Thyroid gland (tissue), 4 donors: ENCODE measurements at regions not wholly inside any gene's neighbourhood (a gene's known extent, or its start where the extent isn't known, plus 50 kb on each side); places are given as distances from the start of the nearest gene placed in this dataset.

Experiments used
- CTCF ChIP-seq, 6 experiments: fragments of 200-600 bp in 3 of 6; fragments of 450-650 bp in 3 of 6; sonication (generic) in 3 of 6; IDR thresholded peaks; one replicate each; pipeline ENCODE4 v1.5.1; 2016 to 2019; ENCODE audit warnings: antibody characterized with exemption in 6 of 6, mild to moderate bottlenecking in 2 of 6, inconsistent platforms in 1 of 6, moderate library complexity in 1 of 6
- POLR2A ChIP-seq, 2 donors: fragments of 450-650 bp; IDR thresholded peaks; one replicate each; pipeline ENCODE4 v1.6.1; 2017; ENCODE audit warnings: antibody characterized with exemption in 2 of 2, mild to moderate bottlenecking in 2 of 2, moderate library complexity in 1 of 2

- TF ChIP-seq CTCF (IDR thresholded peaks at IDR 0.05) (peak; percentile 36 to 73 (median 62)), POLR2A (IDR thresholded peaks at IDR 0.05) (no peak)
Observed at GRCh38 chr19:28710278-28710677, 502.7 kb downstream of the UQCRFS1 start.
